Neural progenitor cell (in vitro differentiated cells): ENCODE measurements at regions not wholly inside any gene's neighbourhood (a gene's known extent, or its start where the extent isn't known, plus 50 kb on each side); places are given as distances from the start of the nearest gene placed in this dataset.

Source experiments
- EZH2 ChIP-seq: fragments of 200-600 bp; sonication (generic); IDR thresholded peaks from 2 replicates; pipeline ENCODE4 v1.6.1; 2017; ENCODE audit warnings: antibody characterized with exemption, mild to moderate bottlenecking, moderate library complexity
- TF ChIP-seq, protein P1 (sequence below): fragments of 200-600 bp; sonication (generic); IDR thresholded peaks from 2 replicates; pipeline ENCODE4 v1.5.1; 2017; ENCODE audit warnings: antibody characterized with exemption, mild to moderate bottlenecking

DNA sequence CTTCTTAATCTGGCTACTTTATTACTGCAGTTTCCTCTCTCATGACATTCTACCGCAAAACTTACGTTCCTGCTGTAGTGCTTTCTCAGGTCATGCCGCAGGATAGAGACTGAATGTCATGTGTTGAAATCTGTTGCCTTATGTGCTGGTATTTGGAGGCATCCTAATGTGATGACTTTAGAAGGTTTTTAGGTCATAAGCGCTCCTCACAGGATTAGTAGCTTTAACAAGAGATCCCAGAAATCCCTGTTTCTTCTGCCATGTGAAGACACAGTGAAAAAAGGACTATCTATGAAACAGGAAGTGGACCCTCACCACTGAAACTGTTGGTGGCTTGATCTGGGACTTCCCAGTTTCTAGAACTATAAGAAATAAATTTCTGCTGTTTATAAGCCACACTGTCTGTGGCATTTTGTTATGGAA is 209.3 kb downstream of the LACC1 start:
- no peak for TF ChIP-seq EZH2
- TF ChIP-seq, protein P1, sequence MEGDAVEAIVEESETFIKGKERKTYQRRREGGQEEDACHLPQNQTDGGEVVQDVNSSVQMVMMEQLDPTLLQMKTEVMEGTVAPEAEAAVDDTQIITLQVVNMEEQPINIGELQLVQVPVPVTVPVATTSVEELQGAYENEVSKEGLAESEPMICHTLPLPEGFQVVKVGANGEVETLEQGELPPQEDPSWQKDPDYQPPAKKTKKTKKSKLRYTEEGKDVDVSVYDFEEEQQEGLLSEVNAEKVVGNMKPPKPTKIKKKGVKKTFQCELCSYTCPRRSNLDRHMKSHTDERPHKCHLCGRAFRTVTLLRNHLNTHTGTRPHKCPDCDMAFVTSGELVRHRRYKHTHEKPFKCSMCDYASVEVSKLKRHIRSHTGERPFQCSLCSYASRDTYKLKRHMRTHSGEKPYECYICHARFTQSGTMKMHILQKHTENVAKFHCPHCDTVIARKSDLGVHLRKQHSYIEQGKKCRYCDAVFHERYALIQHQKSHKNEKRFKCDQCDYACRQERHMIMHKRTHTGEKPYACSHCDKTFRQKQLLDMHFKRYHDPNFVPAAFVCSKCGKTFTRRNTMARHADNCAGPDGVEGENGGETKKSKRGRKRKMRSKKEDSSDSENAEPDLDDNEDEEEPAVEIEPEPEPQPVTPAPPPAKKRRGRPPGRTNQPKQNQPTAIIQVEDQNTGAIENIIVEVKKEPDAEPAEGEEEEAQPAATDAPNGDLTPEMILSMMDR: no peak
